ENCODE measurements at regions not wholly inside any gene's neighbourhood (a gene's known extent, or its start where the extent isn't known, plus 50 kb on each side); places are given as distances from the start of the nearest gene placed in this dataset.

DNA sequence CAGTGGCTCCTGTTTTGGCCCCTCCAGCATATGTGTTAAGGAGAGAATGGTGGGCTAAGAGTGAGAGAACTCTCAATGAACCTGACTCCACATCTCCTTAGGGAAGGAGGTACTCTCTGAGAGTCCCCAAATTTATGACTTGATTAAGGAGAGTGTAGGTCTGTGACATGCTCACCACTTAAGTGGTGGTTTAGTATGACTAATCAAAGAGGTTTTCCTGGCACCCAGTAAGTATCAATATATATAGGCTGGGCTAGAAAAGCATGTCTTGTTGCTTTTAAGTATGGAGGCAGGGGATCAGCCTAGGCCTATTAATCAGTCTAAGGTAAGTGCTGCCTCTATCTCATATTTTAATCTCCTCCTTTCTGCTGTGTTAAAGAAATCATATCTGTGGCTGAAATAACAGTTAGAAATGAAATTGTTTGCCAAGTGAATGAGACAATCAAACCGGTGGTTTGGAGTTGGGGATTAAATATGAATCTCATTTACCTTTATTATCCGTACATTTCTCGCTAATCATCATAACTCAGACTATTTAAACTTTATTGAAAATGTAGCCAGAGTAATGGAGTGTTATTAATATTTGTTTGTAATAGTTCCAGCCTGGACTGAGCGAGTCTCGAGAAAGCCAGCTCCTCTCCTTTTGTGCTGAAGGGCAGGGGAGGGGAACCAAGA lies 107.7 kb upstream of the MEIS1 start:
- Mint-ChIP-seq H3K9me3 (peaks cover 1% of the 10 kb centered on the region), H3K27me3 (no peaks in the 10 kb centered on the region), H3K36me3 (no peaks in the 10 kb centered on the region), H3K4me3 (no peak overlapping the region), H3K27ac (no peak overlapping the region), H3K4me1 (no peaks in the 10 kb centered on the region)
- DNase-seq (ENCODE audit: low spot score in 2 of 2) (no peak), ATAC-seq (ENCODE audit: low read depth) (no peak)

DNA sequence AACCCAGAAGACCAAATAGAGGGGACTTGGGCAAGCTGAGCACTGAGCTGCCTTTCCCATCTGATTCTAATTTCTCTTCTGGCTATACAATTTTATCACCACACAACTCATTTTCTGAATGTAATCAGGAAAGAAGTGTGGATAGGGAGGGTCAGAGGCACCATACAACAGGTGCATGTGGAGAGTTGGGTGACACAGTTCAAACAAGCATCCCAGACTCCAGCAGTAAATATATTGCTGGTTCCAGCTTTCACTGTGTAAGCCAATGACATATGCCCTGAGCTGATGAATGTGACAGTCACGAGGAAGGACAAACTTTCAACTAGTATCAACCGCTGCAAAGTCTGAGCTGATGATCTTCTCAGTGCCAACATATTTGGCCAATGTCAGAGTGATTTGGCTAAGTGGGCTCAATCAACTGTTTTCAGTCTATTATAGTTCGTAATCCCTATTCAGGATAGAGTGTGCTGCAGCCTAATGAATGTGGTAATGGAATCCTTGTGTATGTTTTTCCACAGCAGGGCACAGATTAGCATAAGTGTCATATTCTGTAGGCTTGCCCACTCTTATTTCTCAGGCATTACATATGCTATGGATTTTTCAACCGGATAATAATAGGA lies 109.9 kb upstream of the MEIS1 start:
- Mint-ChIP-seq H3K9me3 (peaks cover 1% of the 10 kb centered on the region), H3K4me3 (no peak overlapping the region), H3K4me1 (no peaks in the 10 kb centered on the region), H3K27me3 (no peaks in the 10 kb centered on the region), H3K36me3 (no peaks in the 10 kb centered on the region), H3K27ac (no peak overlapping the region)
- DNase-seq (ENCODE audit: low spot score in 2 of 2) (no peak), ATAC-seq (ENCODE audit: low read depth) (no peak)

DNA sequence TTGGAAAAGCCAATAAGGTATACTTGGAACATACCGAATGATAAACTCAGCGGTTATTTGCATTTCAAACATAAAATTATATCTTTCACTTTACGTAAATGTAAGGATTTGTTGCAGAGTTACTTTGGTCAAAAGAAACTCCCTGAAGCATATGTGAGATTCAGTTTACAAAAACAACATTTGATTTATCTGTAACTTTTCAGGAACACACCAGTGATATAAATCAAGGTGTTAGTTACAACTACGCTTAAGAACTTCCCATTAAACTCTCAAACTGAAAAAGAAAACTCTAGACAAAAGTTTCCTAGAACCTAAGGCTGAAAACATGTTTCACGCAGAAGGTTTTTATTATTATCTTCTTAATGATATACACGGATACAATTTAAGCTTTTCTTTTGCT lies 110.6 kb upstream of the MEIS1 start:
- no peak for DNase-seq (ENCODE audit: low spot score in 2 of 2)
- H3K9me3 Mint-ChIP-seq: no peaks in the 10 kb centered on the region
- no peak for ATAC-seq (ENCODE audit: low read depth)
- no peak overlapping the region for H3K27ac Mint-ChIP-seq
- H3K36me3 Mint-ChIP-seq: no peaks in the 10 kb centered on the region
- H3K4me3 Mint-ChIP-seq: no peak overlapping the region
- H3K27me3 Mint-ChIP-seq: no peaks in the 10 kb centered on the region
- H3K4me1 Mint-ChIP-seq: no peaks in the 10 kb centered on the region

DNA sequence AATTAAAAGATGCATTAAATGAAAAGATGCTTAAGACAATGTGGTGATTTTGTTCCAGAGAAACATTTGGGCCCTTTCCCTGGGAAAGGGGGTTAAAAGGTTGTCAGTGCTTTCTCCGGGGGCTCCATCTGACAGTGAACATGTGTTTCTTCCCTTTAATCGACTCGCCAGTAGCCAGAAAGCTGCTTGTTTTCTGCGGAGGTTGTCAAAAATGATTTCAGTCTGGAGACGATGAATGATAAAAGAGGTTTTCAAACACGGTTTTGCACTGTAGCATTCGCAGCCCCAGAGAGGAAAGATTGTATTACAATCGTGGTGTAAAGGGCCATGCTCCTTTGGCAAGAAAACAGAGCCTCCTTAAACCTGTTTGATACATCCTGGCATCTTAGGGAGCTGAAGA lies 111.5 kb upstream of the MEIS1 start:
- Mint-ChIP-seq H3K27ac (no peak overlapping the region), H3K4me1 (no peaks in the 10 kb centered on the region), H3K27me3 (no peaks in the 10 kb centered on the region), H3K36me3 (no peaks in the 10 kb centered on the region), H3K4me3 (no peak overlapping the region), H3K9me3 (no peaks in the 10 kb centered on the region)
- ATAC-seq (ENCODE audit: low read depth) (no peak), DNase-seq (ENCODE audit: low spot score in 2 of 2) (no peak)

DNA sequence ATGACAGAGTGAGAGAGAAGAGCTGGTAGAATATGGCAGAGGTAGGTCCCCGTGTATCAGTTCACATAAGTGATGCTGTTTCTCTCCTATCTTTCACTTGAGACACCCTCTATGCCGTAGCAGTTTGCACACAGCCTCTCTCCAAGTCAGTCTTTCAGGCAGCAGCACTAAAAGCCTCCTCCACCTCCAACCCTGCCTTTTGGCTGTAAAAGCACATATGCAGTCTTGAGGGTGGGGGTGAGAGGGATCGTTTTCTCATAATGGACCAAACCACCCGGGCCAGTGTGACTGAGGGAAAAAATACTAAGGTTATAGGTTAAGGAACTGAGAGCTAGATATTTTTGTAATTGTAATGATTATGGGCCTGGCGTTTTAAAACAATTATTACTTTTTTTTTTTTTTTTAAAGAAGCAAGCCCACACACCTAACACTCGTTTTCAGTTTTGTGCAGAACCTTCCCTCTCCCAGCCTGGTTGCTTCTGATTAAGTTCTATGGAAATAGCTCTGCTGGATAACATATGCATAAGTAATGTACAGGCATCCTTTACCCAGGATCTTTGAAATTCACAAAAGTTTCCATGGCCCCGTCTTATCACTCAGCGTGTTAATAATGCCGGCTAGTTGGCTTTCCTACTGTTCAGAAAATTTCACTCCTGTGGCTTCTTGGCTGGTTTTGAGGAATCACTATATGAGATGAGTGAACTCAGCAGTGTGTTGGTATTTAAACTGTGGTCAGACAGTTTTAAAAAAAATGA lies 112.2 kb upstream of the MEIS1 start:
- Mint-ChIP-seq H3K27ac (no peak overlapping the region), H3K36me3 (no peaks in the 10 kb centered on the region), H3K27me3 (no peaks in the 10 kb centered on the region), H3K4me1 (no peaks in the 10 kb centered on the region), H3K9me3 (no peaks in the 10 kb centered on the region), H3K4me3 (no peak overlapping the region)
- DNase-seq (ENCODE audit: low spot score in 2 of 2) (no peak), ATAC-seq (ENCODE audit: low read depth) (no peak)

DNA sequence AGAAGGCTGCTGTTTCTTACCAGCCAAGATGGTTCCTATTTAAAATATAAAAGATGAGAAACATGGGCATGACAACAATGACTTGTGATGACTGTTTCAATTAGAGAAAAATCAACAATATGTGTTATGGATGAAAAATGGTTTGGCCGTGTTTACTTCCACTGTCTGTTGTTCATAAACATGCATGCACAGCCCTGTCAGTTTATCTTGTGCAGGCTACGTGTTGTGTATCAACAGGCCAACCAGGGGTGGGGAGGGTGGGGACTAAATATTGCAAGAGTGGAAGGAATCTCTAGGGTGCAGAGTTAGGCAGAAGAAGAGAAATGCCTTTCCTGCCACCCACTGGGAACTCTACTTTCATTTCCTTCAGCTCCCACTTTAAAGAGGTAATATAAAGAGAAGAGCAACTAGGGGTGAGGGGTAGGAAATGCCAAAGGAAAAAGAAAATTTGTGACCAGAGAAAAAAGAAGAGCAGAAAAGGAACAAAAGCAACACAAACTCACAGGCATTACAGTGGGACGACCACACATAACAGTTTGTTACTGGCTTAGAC lies 116.8 kb upstream of the MEIS1 start:
- no peak for DNase-seq (ENCODE audit: low spot score in 2 of 2)
- H3K9me3 Mint-ChIP-seq: no peaks in the 10 kb centered on the region
- ATAC-seq (ENCODE audit: low read depth): no peak
- H3K4me3 Mint-ChIP-seq: no peak overlapping the region
- no peaks in the 10 kb centered on the region for H3K4me1 Mint-ChIP-seq
- no peaks in the 10 kb centered on the region for H3K36me3 Mint-ChIP-seq
- H3K27me3 Mint-ChIP-seq: no peaks in the 10 kb centered on the region
- no peak overlapping the region for H3K27ac Mint-ChIP-seq

DNA sequence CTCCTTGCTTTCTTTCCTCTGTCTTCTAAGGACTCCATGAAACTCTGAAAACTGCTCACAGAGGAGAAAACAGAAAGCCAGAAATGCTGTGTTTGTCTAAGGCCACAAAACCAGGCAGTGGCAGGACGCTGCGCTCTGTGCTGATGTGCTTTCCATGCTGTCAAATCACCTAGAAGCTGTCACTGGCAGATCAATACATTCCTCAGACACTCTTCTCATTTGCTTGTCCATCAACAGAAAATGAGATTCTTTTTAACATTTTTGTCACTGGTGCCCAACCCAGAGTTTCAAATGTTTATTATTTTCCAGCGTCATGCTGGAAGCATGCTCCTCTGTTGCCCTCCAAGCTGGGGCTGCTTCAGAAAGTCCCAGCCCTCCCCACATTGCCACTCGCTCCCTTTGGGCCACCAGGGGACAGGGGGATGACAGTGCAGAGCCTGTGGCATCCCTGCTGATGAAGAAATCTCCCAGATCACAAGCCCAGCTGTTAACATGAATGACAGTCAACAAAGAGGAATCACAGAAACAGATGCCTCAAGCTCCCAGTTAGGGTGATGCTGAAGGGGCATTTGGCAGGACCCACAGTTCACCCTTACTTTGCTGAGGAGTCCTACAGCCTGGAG lies 117.5 kb upstream of the MEIS1 start:
- no peak for DNase-seq (ENCODE audit: low spot score in 2 of 2)
- Mint-ChIP-seq H3K27me3 (no peaks in the 10 kb centered on the region), H3K4me3 (no peak overlapping the region), H3K27ac (no peak overlapping the region), H3K36me3 (no peaks in the 10 kb centered on the region), H3K4me1 (no peaks in the 10 kb centered on the region), H3K9me3 (peaks cover 3% of the 10 kb centered on the region)
- ATAC-seq (ENCODE audit: low read depth): no peak

DNA sequence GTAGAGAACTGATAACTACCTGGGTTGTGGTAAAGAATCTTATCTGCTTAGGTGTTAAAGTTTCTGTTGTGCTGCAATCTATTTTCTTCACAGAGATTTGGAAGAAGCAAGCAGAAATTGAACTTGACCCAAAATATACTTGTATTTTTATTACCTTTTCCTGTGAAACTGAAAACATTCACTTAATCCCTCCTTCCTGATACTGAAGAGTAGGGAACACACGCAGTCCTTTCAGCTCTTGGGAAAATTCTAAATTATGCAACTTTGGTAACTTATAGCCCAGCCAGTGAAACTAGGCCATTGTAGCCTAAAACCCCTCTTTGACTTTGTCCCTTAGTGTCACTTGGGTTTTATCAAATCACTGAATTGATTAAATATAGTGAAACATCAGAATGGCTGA lies 128.4 kb upstream of the MEIS1 start:
- Mint-ChIP-seq H3K4me3 (no peak overlapping the region), H3K9me3 (no peaks in the 10 kb centered on the region), H3K4me1 (no peaks in the 10 kb centered on the region), H3K27ac (no peak overlapping the region), H3K36me3 (no peaks in the 10 kb centered on the region), H3K27me3 (no peaks in the 10 kb centered on the region)
- ATAC-seq (ENCODE audit: low read depth): no peak
- no peak for DNase-seq (ENCODE audit: low spot score in 2 of 2)

DNA sequence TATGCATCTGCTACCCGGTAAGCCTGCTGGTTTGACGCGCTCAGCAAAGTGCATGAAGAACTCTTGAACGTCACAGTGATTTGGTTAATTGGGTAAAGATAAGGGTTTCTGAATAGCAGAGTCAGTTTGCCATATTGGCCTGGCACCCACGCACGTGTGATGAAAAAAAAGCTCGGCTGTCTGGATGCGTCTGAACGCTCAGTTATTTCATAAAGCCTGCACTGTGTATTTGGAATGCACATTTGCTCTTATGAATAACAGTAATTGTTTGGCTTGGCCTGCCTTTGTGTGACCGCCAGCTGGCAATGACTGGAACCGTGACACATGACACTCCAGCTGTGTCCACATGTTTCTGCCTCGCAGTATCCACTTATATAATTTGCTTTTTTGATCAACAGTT lies 129.2 kb upstream of the MEIS1 start:
- Mint-ChIP-seq H3K36me3 (no peaks in the 10 kb centered on the region), H3K4me3 (no peak overlapping the region), H3K27ac (no peak overlapping the region), H3K27me3 (peaks cover under 1% of the 10 kb centered on the region), H3K9me3 (no peaks in the 10 kb centered on the region), H3K4me1 (no peaks in the 10 kb centered on the region)
- no peak for DNase-seq (ENCODE audit: low spot score in 2 of 2)
- no peak for ATAC-seq (ENCODE audit: low read depth)

DNA sequence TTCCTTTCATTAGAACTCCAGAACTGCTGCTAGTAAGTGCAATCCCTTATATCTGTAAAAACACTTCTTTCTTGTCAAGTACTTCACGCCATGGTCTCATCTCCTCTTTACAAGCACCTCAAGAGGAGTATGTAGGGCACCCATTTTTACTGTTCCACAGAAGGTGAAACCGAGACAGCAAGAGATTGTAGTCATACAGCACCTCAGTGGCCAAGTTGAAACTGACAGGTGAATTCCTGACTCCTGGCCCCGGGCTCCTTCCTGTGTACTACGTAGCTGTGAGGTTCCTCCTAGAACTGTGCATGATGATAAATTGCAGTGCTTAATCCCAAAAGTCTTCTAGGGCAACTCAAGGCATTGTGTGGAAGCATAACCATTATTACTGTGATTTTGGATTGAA lies 131.5 kb upstream of the MEIS1 start:
- DNase-seq (ENCODE audit: low spot score in 2 of 2) (no peak), ATAC-seq (ENCODE audit: low read depth) (no peak)
- no peaks in the 10 kb centered on the region for H3K36me3 Mint-ChIP-seq
- no peak overlapping the region for H3K4me3 Mint-ChIP-seq
- peaks cover 4% of the 10 kb centered on the region for H3K27me3 Mint-ChIP-seq
- no peaks in the 10 kb centered on the region for H3K4me1 Mint-ChIP-seq
- no peaks in the 10 kb centered on the region for H3K9me3 Mint-ChIP-seq
- H3K27ac Mint-ChIP-seq: no peak overlapping the region

DNA sequence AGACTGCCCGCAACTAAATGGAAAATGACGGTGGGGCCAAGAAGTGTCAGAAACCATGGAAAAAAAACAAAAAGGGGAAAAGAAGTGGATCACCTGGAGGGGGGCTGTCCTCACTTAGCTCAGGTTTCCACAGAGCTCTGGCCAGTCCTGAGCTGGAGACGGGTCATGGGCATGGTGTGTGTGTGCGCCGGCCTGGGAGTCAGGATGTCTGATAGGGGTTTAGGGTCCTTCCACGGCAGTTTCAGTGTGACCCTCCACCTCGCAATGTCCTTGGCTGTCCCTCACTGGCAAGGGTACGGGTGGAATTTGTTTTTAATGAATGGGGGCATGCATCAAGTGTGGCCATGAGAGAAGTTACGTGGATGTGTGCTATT lies 133.2 kb upstream of the MEIS1 start:
- H3K9me3 Mint-ChIP-seq: peaks cover 2% of the 10 kb centered on the region
- DNase-seq (ENCODE audit: low spot score in 2 of 2): no peak
- ATAC-seq (ENCODE audit: low read depth): no peak
- no peak overlapping the region for H3K27ac Mint-ChIP-seq
- peaks cover 9% of the 10 kb centered on the region for H3K27me3 Mint-ChIP-seq
- no peaks in the 10 kb centered on the region for H3K4me1 Mint-ChIP-seq
- H3K4me3 Mint-ChIP-seq: no peak overlapping the region
- H3K36me3 Mint-ChIP-seq: no peaks in the 10 kb centered on the region

DNA sequence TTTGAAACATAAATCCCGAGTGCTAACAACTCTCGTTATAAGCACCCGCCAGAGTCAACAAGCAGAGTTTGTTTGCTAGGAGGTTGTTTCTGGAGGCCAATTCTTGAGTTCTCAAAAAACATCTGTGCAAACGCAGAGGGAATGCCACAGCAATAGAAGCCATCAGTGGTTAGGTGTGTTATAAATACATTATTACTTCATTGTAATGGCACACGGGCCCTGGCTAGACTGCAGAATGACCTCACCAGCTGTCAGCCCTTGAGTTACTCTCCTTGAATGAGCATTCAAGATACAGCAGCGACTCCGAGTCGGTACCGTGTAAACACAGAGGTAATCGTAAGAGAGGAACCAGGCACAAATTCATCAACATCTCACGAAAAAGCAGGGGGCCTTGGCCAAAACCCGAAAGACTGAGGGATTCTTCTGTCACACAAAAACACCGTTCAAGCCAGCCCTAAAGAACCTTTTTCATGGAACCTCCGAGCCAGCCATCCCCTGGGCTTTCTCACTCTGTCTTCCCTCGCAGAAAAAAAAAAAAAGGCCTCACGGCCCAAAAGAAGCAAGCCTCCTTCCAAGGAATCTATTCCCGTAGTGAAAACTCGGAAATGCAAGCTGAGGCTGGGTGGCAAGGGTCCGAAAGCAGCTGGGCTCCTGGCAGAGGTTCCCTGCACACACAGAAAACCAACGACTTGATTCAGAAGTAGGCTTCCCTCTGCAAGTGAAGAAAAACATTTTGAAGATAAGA lies 133.7 kb upstream of the MEIS1 start:
- no peaks in the 10 kb centered on the region for H3K4me1 Mint-ChIP-seq
- ATAC-seq (ENCODE audit: low read depth) (no peak), DNase-seq (ENCODE audit: low spot score in 2 of 2) (no peak)
- no peak overlapping the region for H3K27ac Mint-ChIP-seq
- H3K27me3 Mint-ChIP-seq: peaks cover 9% of the 10 kb centered on the region
- H3K4me3 Mint-ChIP-seq: no peak overlapping the region
- peaks cover 2% of the 10 kb centered on the region for H3K9me3 Mint-ChIP-seq
- no peaks in the 10 kb centered on the region for H3K36me3 Mint-ChIP-seq

DNA sequence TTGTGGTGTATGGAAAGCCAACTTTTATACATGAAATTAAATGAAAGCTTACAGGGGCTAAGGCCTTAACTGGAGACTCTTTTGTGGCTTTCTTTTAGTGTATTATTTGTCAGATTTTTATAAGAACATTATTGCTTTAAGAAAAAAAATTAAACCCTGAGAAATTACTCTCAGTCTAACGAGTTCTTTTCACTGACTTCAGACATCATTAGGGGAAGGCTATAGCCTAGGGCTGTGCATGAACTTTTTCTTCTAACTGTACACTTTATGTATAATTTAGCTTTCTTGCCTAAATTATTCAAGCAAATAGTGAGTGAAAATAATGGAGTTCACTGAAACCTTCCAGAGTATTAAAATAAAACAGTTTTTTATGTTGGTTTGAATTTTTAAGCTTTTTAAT lies 151.1 kb upstream of the MEIS1 start:
- ATAC-seq (ENCODE audit: low read depth) (no peak), DNase-seq (ENCODE audit: low spot score in 2 of 2) (no peak)
- Mint-ChIP-seq H3K27ac (no peak overlapping the region), H3K4me3 (no peak overlapping the region), H3K9me3 (peaks cover 1% of the 10 kb centered on the region), H3K27me3 (peaks cover 2% of the 10 kb centered on the region), H3K4me1 (no peaks in the 10 kb centered on the region), H3K36me3 (no peaks in the 10 kb centered on the region)

DNA sequence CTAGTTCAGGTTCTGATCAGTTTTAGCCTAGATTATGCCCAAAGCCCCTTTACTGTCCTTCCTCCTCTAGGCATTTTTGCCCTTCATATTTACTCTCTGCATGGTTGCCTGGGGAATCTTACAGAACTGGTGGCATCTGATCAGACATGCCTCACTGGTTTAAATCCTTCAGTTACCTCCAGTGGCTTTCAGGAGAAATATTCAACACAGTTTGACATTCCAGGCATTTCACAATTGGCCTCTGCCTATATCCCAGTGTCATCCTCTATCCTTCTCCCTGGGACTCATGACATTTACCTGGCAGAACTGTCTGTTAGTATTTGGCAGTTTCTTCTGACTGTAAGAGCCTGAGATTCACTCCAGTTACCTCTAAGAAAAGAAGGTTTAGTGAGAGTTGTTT lies 152.9 kb upstream of the MEIS1 start:
- H3K9me3 Mint-ChIP-seq: peaks cover 1% of the 10 kb centered on the region
- ATAC-seq (ENCODE audit: low read depth) (no peak), DNase-seq (ENCODE audit: low spot score in 2 of 2) (no peak)
- H3K36me3 Mint-ChIP-seq: no peaks in the 10 kb centered on the region
- H3K27me3 Mint-ChIP-seq: peaks cover 2% of the 10 kb centered on the region
- H3K27ac Mint-ChIP-seq: no peak overlapping the region
- no peaks in the 10 kb centered on the region for H3K4me1 Mint-ChIP-seq
- no peak overlapping the region for H3K4me3 Mint-ChIP-seq
